Fibroblast of lung (primary cell): ENCODE measurements at regions not wholly inside any gene's neighbourhood (a gene's known extent, or its start where the extent isn't known, plus 50 kb on each side); places are given as distances from the start of the nearest gene placed in this dataset.

Source experiments
- EZH2 ChIP-seq: IDR thresholded peaks from 2 replicates; pipeline ENCODE4 v1.5.1; 2012; ENCODE audit warnings: low read length, control low read depth, mild to moderate bottlenecking; ENCODE audit errors: missing control alignments
- TF ChIP-seq, protein P1 (sequence below), 2 donors: IDR thresholded peaks in 1 of 2; conservative IDR thresholded peaks in 1 of 2; 1 replicate in 1 of 2; 2 replicates in 1 of 2; pipeline ENCODE4 v1.5.1; 2011 to 2012; ENCODE audit warnings: low read length in 2 of 2, control low read depth in 1 of 2, inconsistent platforms in 1 of 2, low read depth in 1 of 2, mild to moderate bottlenecking in 1 of 2

DNA sequence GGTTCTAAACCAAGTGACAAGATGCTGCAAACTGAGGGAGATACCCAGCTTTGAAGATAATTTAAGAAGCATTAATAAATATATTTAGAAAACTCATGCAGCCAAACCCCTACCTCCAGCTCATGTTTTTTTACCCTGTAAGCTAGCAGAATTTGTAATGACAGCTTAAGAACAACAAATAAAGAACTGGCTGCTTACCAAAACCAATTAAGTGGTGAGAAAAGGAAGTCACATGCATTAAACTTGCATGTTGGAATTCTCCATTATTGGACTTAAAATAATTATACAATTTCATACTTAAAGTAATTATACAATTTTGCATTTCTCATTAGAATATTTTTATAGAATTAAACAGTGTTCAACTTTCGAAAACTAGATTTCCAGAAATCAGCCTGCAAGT, 75.6 kb upstream of the CNIH3 start:
- TF ChIP-seq, protein P1, sequence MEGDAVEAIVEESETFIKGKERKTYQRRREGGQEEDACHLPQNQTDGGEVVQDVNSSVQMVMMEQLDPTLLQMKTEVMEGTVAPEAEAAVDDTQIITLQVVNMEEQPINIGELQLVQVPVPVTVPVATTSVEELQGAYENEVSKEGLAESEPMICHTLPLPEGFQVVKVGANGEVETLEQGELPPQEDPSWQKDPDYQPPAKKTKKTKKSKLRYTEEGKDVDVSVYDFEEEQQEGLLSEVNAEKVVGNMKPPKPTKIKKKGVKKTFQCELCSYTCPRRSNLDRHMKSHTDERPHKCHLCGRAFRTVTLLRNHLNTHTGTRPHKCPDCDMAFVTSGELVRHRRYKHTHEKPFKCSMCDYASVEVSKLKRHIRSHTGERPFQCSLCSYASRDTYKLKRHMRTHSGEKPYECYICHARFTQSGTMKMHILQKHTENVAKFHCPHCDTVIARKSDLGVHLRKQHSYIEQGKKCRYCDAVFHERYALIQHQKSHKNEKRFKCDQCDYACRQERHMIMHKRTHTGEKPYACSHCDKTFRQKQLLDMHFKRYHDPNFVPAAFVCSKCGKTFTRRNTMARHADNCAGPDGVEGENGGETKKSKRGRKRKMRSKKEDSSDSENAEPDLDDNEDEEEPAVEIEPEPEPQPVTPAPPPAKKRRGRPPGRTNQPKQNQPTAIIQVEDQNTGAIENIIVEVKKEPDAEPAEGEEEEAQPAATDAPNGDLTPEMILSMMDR (conservative IDR thresholded peaks at IDR 0.05 in 1 of 2, IDR thresholded peaks at IDR 0.05 in 1 of 2; ENCODE audit: low read depth in 1 of 2, low read length in 2 of 2): no peak
- no peak for TF ChIP-seq EZH2
